HFFc6 (cell line): ENCODE measurements at regions not wholly inside any gene's neighbourhood (a gene's known extent, or its start where the extent isn't known, plus 50 kb on each side); places are given as distances from the start of the nearest gene placed in this dataset.

Source experiments
- DNase-seq: peaks from one replicate; pipeline ENCODE4 v3.0.0-alpha.2; 2018
- H3K27ac Mint-ChIP-seq: 2 replicates; pipeline ENCODE4 v1.8.0; 2020; ENCODE audit warnings: mild to moderate bottlenecking, mixed read lengths
- H3K27me3 Mint-ChIP-seq: 2 replicates; pipeline ENCODE4 v1.8.0; 2021; ENCODE audit warnings: mild to moderate bottlenecking, moderate library complexity, mixed read lengths; ENCODE audit not compliant: insufficient read depth
- H3K36me3 Mint-ChIP-seq: 2 replicates; pipeline ENCODE4 v1.8.0; 2021; ENCODE audit warnings: low read depth, mixed read lengths
- H3K4me1 Mint-ChIP-seq: 2 replicates; pipeline ENCODE4 v1.8.0; 2020; ENCODE audit warnings: low read depth, mixed read lengths
- H3K4me3 Mint-ChIP-seq: 2 replicates; pipeline ENCODE4 v1.8.0; 2020; ENCODE audit warnings: mild to moderate bottlenecking, moderate library complexity, mixed read lengths
- H3K9me3 Mint-ChIP-seq: 2 replicates; pipeline ENCODE4 v1.8.0; 2020; ENCODE audit warnings: mild to moderate bottlenecking, mixed read lengths
- CTCF ChIP-seq: fragments of 200-600 bp; sonication (generic); IDR thresholded peaks from 2 replicates; pipeline ENCODE4 v1.5.0; 2021; ENCODE audit warnings: antibody characterized with exemption, mild to moderate bottlenecking

GRCh38 chr3:137820366-137820765, 56.3 kb downstream of the SOX14 start:
- DNase-seq, result no peak
- no peaks in the 10 kb centered on the region for H3K4me1 Mint-ChIP-seq
- no peak for TF ChIP-seq CTCF
- H3K36me3 Mint-ChIP-seq, result no peaks in the 10 kb centered on the region
- no peak overlapping the region for H3K4me3 Mint-ChIP-seq
- peaks cover 12% of the 10 kb centered on the region for H3K9me3 Mint-ChIP-seq
- H3K27me3 Mint-ChIP-seq, result no peaks in the 10 kb centered on the region; the same call in 1 of the 2 replicates
- no peak overlapping the region for H3K27ac Mint-ChIP-seq

- Mint-ChIP-seq H3K36me3 (no peaks in the 10 kb centered on the region), H3K4me3 (no peak overlapping the region), H3K9me3 (peaks cover 25% of the 10 kb centered on the region), H3K4me1 (no peaks in the 10 kb centered on the region), H3K27ac (no peak overlapping the region), H3K27me3 (no peaks in the 10 kb centered on the region)
- DNase-seq, result no peak
- no peak for TF ChIP-seq CTCF
These were observed 71.0 kb downstream of the SOX14 start for GRCh38 chr3:137835096-137835495.

DNA sequence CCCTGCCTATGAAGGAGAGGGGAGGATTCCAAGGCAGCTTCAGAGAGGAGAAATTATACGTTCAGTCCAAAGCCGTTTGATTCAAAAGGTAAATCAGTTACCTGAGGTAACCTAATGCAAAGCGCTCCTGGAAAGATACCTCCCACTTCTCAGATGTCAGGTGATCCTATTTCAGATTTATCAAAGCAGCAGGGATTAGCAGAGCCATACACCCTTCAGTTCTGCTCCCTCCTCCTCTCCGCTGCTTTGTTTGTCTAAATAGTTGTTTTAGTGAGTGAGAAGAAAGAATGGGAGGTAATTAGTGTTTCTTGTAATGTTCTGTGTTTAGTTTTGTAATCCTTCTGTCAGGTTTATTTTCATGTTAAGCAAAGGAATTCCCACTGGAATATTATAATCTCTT, 81.1 kb downstream of the SOX14 start:
- Mint-ChIP-seq H3K27ac (no peak overlapping the region), H3K4me1 (no peaks in the 10 kb centered on the region), H3K36me3 (no peaks in the 10 kb centered on the region), H3K9me3 (peaks cover 31% of the 10 kb centered on the region), H3K27me3 (no peaks in the 10 kb centered on the region), H3K4me3 (no peak overlapping the region)
- no peak for TF ChIP-seq CTCF
- DNase-seq, result no peak

- H3K4me3 Mint-ChIP-seq, result no peak overlapping the region
- H3K27me3 Mint-ChIP-seq, result no peaks in the 10 kb centered on the region
- no peaks in the 10 kb centered on the region for H3K36me3 Mint-ChIP-seq
- no peak for DNase-seq
- no peak overlapping the region for H3K27ac Mint-ChIP-seq
- H3K4me1 Mint-ChIP-seq, result no peaks in the 10 kb centered on the region
- TF ChIP-seq CTCF, result no peak
- H3K9me3 Mint-ChIP-seq, result peaks cover 31% of the 10 kb centered on the region
These were observed 81.6 kb downstream of the SOX14 start for GRCh38 chr3:137845666-137846065.

GRCh38 chr3:137852391-137852830, 88.3 kb downstream of the SOX14 start:
- no peak for DNase-seq
- no peak overlapping the region for H3K27ac Mint-ChIP-seq
- no peak overlapping the region for H3K4me3 Mint-ChIP-seq
- no peaks in the 10 kb centered on the region for H3K27me3 Mint-ChIP-seq
- peaks cover 12% of the 10 kb centered on the region for H3K9me3 Mint-ChIP-seq
- no peaks in the 10 kb centered on the region for H3K4me1 Mint-ChIP-seq
- TF ChIP-seq CTCF, result no peak
- H3K36me3 Mint-ChIP-seq, result no peaks in the 10 kb centered on the region
